ENCODE measurements at regions not wholly inside any gene's neighbourhood (a gene's known extent, or its start where the extent isn't known, plus 50 kb on each side); places are given as distances from the start of the nearest gene placed in this dataset.

DNA sequence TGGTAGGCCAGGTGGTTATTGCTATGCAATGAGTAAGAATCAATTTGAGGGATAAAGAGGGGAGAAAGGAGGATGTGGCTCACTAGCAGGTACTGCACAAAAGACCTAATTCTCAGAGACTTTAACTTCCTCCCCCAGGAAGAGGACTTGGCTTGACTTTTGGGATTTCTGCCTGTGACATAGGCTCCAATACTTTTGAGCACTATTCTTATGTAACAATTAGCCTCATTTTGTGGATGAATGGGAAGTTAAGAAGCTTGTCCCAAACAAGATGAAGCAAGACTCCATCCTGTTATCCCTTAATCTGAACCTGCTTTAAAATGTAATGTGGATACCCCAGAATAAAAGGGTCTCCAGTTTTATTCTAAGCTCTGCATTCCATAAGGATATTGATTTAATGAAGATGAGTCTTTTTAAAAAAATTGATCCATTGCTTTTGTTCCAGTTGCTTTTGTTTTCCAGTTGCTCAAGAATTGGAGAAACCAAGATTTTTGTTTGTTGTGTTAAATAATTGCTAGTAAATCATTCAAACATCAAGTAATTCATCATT, 218.5 kb downstream of the SNX13 start:
- no peaks in the 10 kb centered on the region for H3K36me3 ChIP-seq (ENCODE audit: control insufficient read depth, insufficient read depth, low read length)

DNA sequence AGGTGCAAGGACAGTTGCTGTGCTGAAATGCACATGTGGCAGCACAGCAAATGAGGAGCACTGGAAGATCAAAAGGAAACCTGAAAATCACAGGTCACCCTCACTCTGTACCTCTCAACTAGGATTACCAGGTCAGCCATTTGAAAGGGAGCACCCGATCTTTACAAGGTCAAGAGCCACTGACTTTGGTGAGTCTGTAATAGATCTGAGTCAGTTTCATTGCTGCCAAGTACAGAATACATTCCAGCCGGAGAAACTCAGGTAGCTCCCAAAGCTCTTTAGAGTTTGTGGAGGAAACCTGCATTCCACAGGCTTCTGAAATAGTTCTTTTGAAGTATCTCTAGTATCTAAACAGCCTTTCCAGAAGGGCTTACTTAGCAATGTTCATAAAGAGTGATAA, 217.5 kb downstream of the SNX13 start:
- no peak for DNase-seq (ENCODE audit: extremely low read depth, insufficient read length)
- Histone ChIP-seq H3K36me3 (ENCODE audit: control insufficient read depth, insufficient read depth, low read length) (no peaks in the 10 kb centered on the region), H3K4me3 (replicated peaks; ENCODE audit: low read depth, low read length) (no peak overlapping the region), H3K27me3 (replicated peaks; ENCODE audit: control insufficient read depth, insufficient read depth, low read length) (no peaks in the 10 kb centered on the region)
- TF ChIP-seq, protein P1, sequence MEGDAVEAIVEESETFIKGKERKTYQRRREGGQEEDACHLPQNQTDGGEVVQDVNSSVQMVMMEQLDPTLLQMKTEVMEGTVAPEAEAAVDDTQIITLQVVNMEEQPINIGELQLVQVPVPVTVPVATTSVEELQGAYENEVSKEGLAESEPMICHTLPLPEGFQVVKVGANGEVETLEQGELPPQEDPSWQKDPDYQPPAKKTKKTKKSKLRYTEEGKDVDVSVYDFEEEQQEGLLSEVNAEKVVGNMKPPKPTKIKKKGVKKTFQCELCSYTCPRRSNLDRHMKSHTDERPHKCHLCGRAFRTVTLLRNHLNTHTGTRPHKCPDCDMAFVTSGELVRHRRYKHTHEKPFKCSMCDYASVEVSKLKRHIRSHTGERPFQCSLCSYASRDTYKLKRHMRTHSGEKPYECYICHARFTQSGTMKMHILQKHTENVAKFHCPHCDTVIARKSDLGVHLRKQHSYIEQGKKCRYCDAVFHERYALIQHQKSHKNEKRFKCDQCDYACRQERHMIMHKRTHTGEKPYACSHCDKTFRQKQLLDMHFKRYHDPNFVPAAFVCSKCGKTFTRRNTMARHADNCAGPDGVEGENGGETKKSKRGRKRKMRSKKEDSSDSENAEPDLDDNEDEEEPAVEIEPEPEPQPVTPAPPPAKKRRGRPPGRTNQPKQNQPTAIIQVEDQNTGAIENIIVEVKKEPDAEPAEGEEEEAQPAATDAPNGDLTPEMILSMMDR (IDR thresholded peaks at IDR 0.05; ENCODE audit: insufficient read depth, low read length, poor library complexity, severe bottlenecking): no peak

More for the DNA sequence above, 218.5 kb downstream of the SNX13 start:
- no peak for DNase-seq (ENCODE audit: extremely low read depth, insufficient read length)
- TF ChIP-seq, protein P1 (IDR thresholded peaks at IDR 0.05; ENCODE audit: insufficient read depth, low read length, poor library complexity, severe bottlenecking): no peak
- no peaks in the 10 kb centered on the region for H3K27me3 ChIP-seq (replicated peaks; ENCODE audit: control insufficient read depth, insufficient read depth, low read length)
- no peak overlapping the region for H3K4me3 ChIP-seq (replicated peaks; ENCODE audit: low read depth, low read length)

DNA sequence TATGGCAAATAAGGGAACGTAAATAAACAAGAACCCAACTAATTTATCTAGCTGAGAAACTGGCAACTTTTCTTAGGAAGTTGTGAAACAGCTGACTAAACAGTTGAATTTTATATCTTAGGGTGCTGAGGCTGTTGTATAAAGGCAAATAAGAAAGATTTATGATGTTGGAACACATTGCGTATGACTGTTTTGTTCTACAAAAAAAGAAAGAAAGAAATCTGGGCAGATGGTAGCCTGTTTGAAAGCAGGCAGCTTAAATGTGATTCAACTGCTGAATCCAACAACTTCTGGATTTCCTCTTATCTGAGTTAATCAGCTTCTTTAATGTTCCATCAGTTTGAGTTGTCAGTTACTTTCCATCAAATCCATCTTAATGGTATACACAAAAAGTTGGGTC, 214.5 kb downstream of the SNX13 start:
- no peak for DNase-seq (ENCODE audit: extremely low read depth, insufficient read length)
- no peak overlapping the region for H3K4me3 ChIP-seq (replicated peaks; ENCODE audit: low read depth, low read length)
- H3K36me3 ChIP-seq (ENCODE audit: control insufficient read depth, insufficient read depth, low read length): no peaks in the 10 kb centered on the region
- TF ChIP-seq, protein P1 (IDR thresholded peaks at IDR 0.05; ENCODE audit: insufficient read depth, low read length, poor library complexity, severe bottlenecking): no peak
- no peaks in the 10 kb centered on the region for H3K27me3 ChIP-seq (replicated peaks; ENCODE audit: control insufficient read depth, insufficient read depth, low read length)

DNA sequence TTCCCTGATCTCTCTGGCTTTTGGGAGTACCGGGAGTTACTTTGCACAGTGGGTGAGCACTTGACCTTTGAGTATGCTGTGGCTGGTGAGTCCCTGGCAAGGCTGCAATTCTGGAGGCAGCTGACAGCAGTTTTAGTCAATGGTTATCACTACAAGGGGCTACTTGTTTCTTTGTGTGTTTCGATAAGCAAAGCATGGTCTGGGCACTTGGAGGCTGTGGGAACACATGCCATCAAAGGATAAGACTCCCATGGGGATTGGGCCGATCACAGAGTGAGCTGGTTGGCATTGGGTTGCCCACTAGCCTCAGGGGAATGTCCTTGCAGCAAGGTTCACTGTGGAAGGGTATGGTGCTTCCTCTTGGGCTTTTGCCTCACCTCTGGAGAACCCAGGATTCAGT, 208.2 kb downstream of the SNX13 start:
- H3K27me3 ChIP-seq (replicated peaks; ENCODE audit: control insufficient read depth, insufficient read depth, low read length): no peaks in the 10 kb centered on the region
- H3K36me3 ChIP-seq (ENCODE audit: control insufficient read depth, insufficient read depth, low read length): no peaks in the 10 kb centered on the region
- TF ChIP-seq, protein P1 (IDR thresholded peaks at IDR 0.05; ENCODE audit: insufficient read depth, low read length, poor library complexity, severe bottlenecking): no peak
- DNase-seq (ENCODE audit: extremely low read depth, insufficient read length): no peak
- no peak overlapping the region for H3K4me3 ChIP-seq (replicated peaks; ENCODE audit: low read depth, low read length)

Measured in GM06990 (cell line).